HL-60 (cell line): ENCODE measurements at regions not wholly inside any gene's neighbourhood (a gene's known extent, or its start where the extent isn't known, plus 50 kb on each side); places are given as distances from the start of the nearest gene placed in this dataset.
A peak's percentile ranks its signal among the peaks of the same experiment; 100 is the strongest.

Source experiments
- DNase-seq, 2 experiments: peaks; one replicate each; pipeline ENCODE4 v3.0.0-alpha.2; 2010 to 2020; ENCODE audit warnings: low read depth in 1 of 2, low spot score in 1 of 2
- H3K27ac ChIP-seq: fragments of 250-450 bp; sonication (Bioruptor Pico); replicated peaks from 2 replicates; pipeline ENCODE4 v1.5.1; 2020; ENCODE audit warnings: mild to moderate bottlenecking, moderate library complexity
- H3K27me3 ChIP-seq: fragments of 250-450 bp; sonication (Bioruptor Pico); 2 replicates; pipeline ENCODE4 v1.5.1; 2021; ENCODE audit warnings: mild to moderate bottlenecking, moderate library complexity; ENCODE audit not compliant: insufficient read depth, poor library complexity, severe bottlenecking
- H3K4me3 ChIP-seq: replicated peaks from 2 replicates; pipeline ENCODE4 v1.5.1; 2011; ENCODE audit warnings: mild to moderate bottlenecking, control low read depth, low read length; ENCODE audit not compliant: insufficient read depth
- CTCF ChIP-seq: IDR thresholded peaks from one replicate; pipeline ENCODE4 v1.5.1; 2011; ENCODE audit warnings: low read length, control low read depth, inconsistent platforms; ENCODE audit not compliant: insufficient read depth
- GABPA ChIP-seq: IDR thresholded peaks from 2 replicates; pipeline ENCODE4 v1.6.1; 2012; ENCODE audit warnings: low read depth
- POLR2AphosphoS5 ChIP-seq: IDR thresholded peaks from 2 replicates; pipeline ENCODE4 v1.6.1; 2012; ENCODE audit warnings: low read depth
- REST ChIP-seq: IDR thresholded peaks from 2 replicates; pipeline ENCODE4 v1.6.1; 2012; ENCODE audit warnings: low read depth; ENCODE audit not compliant: insufficient replicate concordance
- SPI1 ChIP-seq: IDR thresholded peaks from 2 replicates; pipeline ENCODE4 v1.6.1; 2012; ENCODE audit warnings: low read depth, mild to moderate bottlenecking, borderline replicate concordance

- no peak for DNase-seq
- no peak for TF ChIP-seq REST
- TF ChIP-seq CTCF = no peak
- no peak for TF ChIP-seq POLR2AphosphoS5
- no peak for TF ChIP-seq GABPA
- no peak for TF ChIP-seq SPI1
- H3K27ac ChIP-seq = no peak overlapping the region
- H3K4me3 ChIP-seq = no peak overlapping the region
- H3K27me3 ChIP-seq = no peaks in the 10 kb centered on the region
Observed at GRCh38 chr18:70457223-70457622, 168.4 kb downstream of the SOCS6 start.

- H3K4me3 ChIP-seq = no peak overlapping the region
- H3K27me3 ChIP-seq = no peaks in the 10 kb centered on the region
- DNase-seq = no peak
- no peak for TF ChIP-seq GABPA
- no peak for TF ChIP-seq POLR2AphosphoS5
- no peak overlapping the region for H3K27ac ChIP-seq
Observed at GRCh38 chr18:70456376-70456775, 167.5 kb downstream of the SOCS6 start.

GRCh38 chr18:70455731-70456130 is 166.9 kb downstream of the SOCS6 start:
- no peak overlapping the region for H3K27ac ChIP-seq
- peak in 1 of 2 experiments; percentile 37 for DNase-seq
- TF ChIP-seq SPI1 (peak; percentile 37; the same call in 1 of the 2 replicates), CTCF (no peak), REST (no peak)
- H3K4me3 ChIP-seq = no peak overlapping the region
- H3K27me3 ChIP-seq = no peaks in the 10 kb centered on the region

- no peak overlapping the region for H3K27ac ChIP-seq
- peak; percentile 81 for TF ChIP-seq CTCF
- TF ChIP-seq GABPA = no peak
- TF ChIP-seq POLR2AphosphoS5 = no peak
- TF ChIP-seq REST = no peak
- peak; percentile 4; the same call in 1 of the 2 replicates for TF ChIP-seq SPI1
- peak; percentile 57 to 59 for DNase-seq
Observed at GRCh38 chr18:70454704-70455322, 166.0 kb downstream of the SOCS6 start.

More at GRCh38 chr18:70454704-70455322, 166.0 kb downstream of the SOCS6 start:
- no peaks in the 10 kb centered on the region for H3K27me3 ChIP-seq
- H3K4me3 ChIP-seq = no peak overlapping the region
